Epithelial cell of proximal tubule (primary cell): ENCODE measurements at regions not wholly inside any gene's neighbourhood (a gene's known extent, or its start where the extent isn't known, plus 50 kb on each side); places are given as distances from the start of the nearest gene placed in this dataset.
A peak's percentile ranks its signal among the peaks of the same experiment; 100 is the strongest.
"Not testable (repeated sequence)": the region's sequence is repeated elsewhere in the genome, so short reads cannot be mapped to it uniquely, and the experiment has no call there.

Experiments
- DNase-seq: peaks from one replicate; pipeline ENCODE4 v3.0.0-alpha.2; 2011; ENCODE audit warnings: low read depth
- H3K4me3 ChIP-seq: 2 replicates; pipeline ENCODE4 v1.5.1; 2011; ENCODE audit warnings: low read depth, mild to moderate bottlenecking, low read length
- CTCF ChIP-seq: conservative IDR thresholded peaks from 2 replicates; pipeline ENCODE4 v1.5.1; 2012; ENCODE audit warnings: low read depth, mild to moderate bottlenecking, low read length

GRCh38 chr14:31911160-31911559 is 165.9 kb upstream of the ARHGAP5 start:
- H3K4me3 ChIP-seq = no peak overlapping the region
- no peak for DNase-seq
- TF ChIP-seq CTCF = no peak

GRCh38 chr14:31913370-31913769 is 163.7 kb upstream of the ARHGAP5 start:
- no peak for DNase-seq
- no peak for TF ChIP-seq CTCF

GRCh38 chr14:31918289-31918688 is 158.8 kb upstream of the ARHGAP5 start:
- DNase-seq, H3K4me3 ChIP-seq: not testable (repeated sequence)

More at GRCh38 chr14:31913370-31913769, 163.7 kb upstream of the ARHGAP5 start:
- H3K4me3 ChIP-seq = no peak overlapping the region

- H3K4me3 ChIP-seq = no peak overlapping the region
- TF ChIP-seq CTCF = no peak
- DNase-seq = no peak
Observed at GRCh38 chr14:31920001-31920400, 157.1 kb upstream of the ARHGAP5 start.

GRCh38 chr14:31920989-31921650 is 156.0 kb upstream of the ARHGAP5 start:
- no peak overlapping the region for H3K4me3 ChIP-seq
- no peak for TF ChIP-seq CTCF
- no peak for DNase-seq

- no peak for TF ChIP-seq CTCF
- no peak overlapping the region for H3K4me3 ChIP-seq
- DNase-seq = no peak
Observed at GRCh38 chr14:31921721-31922120, 155.4 kb upstream of the ARHGAP5 start.

GRCh38 chr14:31926123-31926522 is 151.0 kb upstream of the ARHGAP5 start:
- TF ChIP-seq CTCF = peak; percentile 77
- no peak overlapping the region for H3K4me3 ChIP-seq
- no peak for DNase-seq
